Spinal cord (tissue), 9 donors: ENCODE measurements at regions not wholly inside any gene's neighbourhood (a gene's known extent, or its start where the extent isn't known, plus 50 kb on each side); places are given as distances from the start of the nearest gene placed in this dataset.
A peak's percentile ranks its signal among the peaks of the same experiment; 100 is the strongest.
"Not testable (repeated sequence)": the region's sequence is repeated elsewhere in the genome, so short reads cannot be mapped to it uniquely, and the experiment has no call there.

Experiments used
- DNase-seq, 6 donors: peaks; one replicate each; pipeline versions ENCODE4 v3.0.0 to v3.0.0-alpha.2; 2013 to 2015; ENCODE audit warnings: low spot score in 6 of 6, low read depth in 4 of 6
- H3K27ac ChIP-seq: one replicate; pipeline ENCODE4 v1.5.1; 2013; ENCODE audit warnings: low read depth, low read length, control low read depth
- H3K27me3 ChIP-seq: one replicate; pipeline ENCODE4 v1.6.1; 2013; ENCODE audit warnings: low read length; ENCODE audit not compliant: control insufficient read depth, insufficient read depth
- H3K36me3 ChIP-seq: one replicate; pipeline ENCODE4 v1.6.1; 2013; ENCODE audit warnings: low read length; ENCODE audit not compliant: control insufficient read depth, insufficient read depth
- H3K4me1 ChIP-seq: one replicate; pipeline ENCODE4 v1.6.1; 2013; ENCODE audit warnings: low read length; ENCODE audit not compliant: control insufficient read depth, insufficient read depth
- H3K4me3 ChIP-seq: one replicate; pipeline ENCODE4 v1.5.1; 2013; ENCODE audit warnings: low read depth, low read length, control low read depth
- H3K9me3 ChIP-seq: one replicate; pipeline ENCODE4 v1.6.1; 2013; ENCODE audit warnings: low read length; ENCODE audit not compliant: control insufficient read depth, insufficient read depth
- WGBS: methylation state at CpG from one replicate; pipeline ENCODE4 v1.1.5; 2013; ENCODE audit warnings: missing lambda C conversion rate; ENCODE audit not compliant: insufficient coverage; 5-methylcytosine and 5-hydroxymethylcytosine counted together
- donor health status: healthy.

DNA sequence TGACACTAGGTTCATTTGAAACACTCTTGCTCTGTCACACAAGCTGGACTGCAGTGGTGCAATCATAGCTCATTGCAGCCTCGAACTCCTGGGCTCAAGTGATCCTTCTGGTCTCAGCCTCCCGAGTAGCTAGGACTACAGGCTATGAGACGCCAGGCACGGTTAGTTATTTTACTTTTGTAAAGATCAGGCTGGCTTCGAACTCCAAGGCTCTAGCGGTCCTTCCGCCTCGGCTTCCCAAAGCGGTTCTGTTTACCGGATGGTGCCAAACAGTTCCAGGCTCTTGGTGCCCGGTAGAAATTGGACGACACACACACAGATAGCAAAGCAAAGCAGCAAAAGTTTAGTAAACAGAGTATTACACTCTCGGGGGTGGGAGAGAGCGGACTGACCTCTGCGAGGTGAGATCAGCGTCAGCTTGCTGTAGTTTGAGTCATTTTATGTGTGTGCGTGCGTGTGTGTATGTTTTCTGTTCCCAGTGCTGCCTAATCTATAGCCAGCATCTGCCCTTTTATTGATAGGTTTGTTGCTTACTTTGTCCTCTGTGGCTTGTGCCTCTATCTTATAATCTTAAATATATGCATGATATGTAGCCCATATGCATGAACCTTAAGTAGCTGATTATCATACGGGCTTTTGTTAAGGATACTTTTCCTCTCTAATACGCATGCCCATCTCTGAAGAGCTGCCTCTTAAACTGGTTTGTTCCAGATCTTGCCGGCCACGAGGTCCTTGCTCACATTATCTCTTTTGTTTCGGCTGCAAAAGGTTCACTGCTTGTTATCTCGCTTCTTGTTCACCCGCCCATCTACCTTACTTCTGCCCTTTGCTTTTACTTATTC is 75.2 kb downstream of the OR2B2 start:
- DNase-seq: peak in 3 of 6 donors; percentile 76 to 96 (median 94)
- Histone ChIP-seq H3K36me3 (peaks cover 2% of the 10 kb centered on the region), H3K4me3 (peak overlapping the region; percentile 86), H3K27me3 (no peaks in the 10 kb centered on the region), H3K4me1 (peaks cover 8% of the 10 kb centered on the region), H3K9me3 (no peaks in the 10 kb centered on the region), H3K27ac (peak overlapping the region; percentile 99)
- 0% methylated on average over 24 of the region's 25 CpGs for WGBS

GRCh38 chr6:27836141-27836782 is 75.9 kb downstream of the OR2B2 start:
- Histone ChIP-seq H3K36me3 (peaks cover 2% of the 10 kb centered on the region), H3K27me3 (no peaks in the 10 kb centered on the region), H3K4me1 (peaks cover 8% of the 10 kb centered on the region), H3K9me3 (no peaks in the 10 kb centered on the region), H3K4me3 (peak overlapping the region; percentile 86), H3K27ac (peak overlapping the region; percentile 99)
- WGBS: 28% methylated on average over 2 of the region's 3 CpGs
- peak in 1 of 6 donors; percentile 10 for DNase-seq

DNA sequence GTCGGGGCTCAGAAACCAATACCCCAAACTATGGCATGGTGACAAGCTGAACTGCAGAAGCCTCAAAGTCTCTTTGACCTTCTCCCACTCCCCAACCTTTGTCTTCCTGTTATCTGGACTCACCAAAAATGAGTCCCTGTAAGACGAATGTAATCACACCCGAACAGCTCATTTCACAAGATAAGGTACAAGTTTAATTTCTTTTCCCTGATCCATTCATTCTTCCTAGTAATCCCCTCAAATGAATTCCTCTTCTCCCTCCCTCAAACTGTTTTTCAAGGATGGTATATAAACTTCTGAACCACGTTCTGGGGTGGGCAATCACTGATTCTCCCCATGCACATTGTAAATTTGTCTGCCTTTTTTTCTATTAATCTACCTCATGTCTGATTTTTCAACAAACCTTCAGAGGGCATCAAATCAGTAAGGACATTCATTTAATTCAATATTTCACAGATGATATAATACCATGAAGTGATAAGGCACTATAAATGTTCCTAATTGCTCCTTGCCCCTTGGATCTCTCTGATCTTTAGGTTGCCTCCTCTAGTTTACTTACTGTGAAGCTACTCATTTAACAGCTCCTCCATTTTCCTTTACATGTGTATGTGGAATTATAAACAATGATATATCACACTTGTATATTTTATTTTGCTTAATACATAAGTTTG is 77.2 kb downstream of the OR2B2 start:
- Histone ChIP-seq H3K4me1 (peaks cover 12% of the 10 kb centered on the region), H3K27me3 (no peaks in the 10 kb centered on the region), H3K4me3 (no peak overlapping the region), H3K27ac (no peak overlapping the region), H3K9me3 (no peaks in the 10 kb centered on the region), H3K36me3 (peaks cover 2% of the 10 kb centered on the region)
- DNase-seq: no peak
- 80% methylated on average over 1 of the region's 4 CpGs for WGBS

- Histone ChIP-seq H3K4me3 (no peak overlapping the region), H3K4me1 (peaks cover 12% of the 10 kb centered on the region), H3K36me3 (peaks cover 2% of the 10 kb centered on the region), H3K9me3 (no peaks in the 10 kb centered on the region), H3K27me3 (no peaks in the 10 kb centered on the region), H3K27ac (no peak overlapping the region)
- DNase-seq: no peak
- WGBS: no CpG with 5 or more reads among the region's 1 CpG
These were observed 77.8 kb downstream of the OR2B2 start for GRCh38 chr6:27834384-27834783.

DNA sequence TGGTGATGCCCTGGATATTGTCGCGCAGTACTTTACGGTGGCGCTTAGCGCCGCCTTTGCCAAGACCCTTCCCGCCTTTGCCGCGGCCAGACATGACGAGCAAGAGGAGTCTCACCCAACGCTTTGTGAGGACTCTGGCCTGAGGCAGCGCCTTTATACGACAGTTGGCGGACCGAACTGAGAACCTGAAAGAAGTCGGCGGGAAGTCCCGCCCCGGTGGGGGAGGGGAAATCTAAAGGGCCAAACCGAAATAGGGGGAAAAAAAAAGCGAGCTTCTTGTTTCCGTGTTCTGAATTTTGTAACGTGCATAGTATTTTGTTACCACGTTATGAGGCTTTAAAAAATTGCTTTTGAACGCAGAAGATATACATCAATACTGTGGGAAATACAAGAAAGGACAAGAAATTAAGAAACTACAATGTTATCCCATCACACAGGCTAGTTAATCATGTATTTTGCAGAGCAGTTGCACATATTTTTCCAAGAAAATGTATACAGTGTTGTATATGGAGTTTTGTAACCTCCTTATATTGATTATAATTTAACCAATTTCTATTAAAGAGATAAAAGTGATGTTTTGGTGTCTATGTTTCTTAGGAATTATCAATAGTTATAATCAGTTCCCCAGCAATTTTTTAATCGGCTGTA is 80.6 kb downstream of the OR2B2 start:
- H3K4me3 ChIP-seq: peak overlapping the region; percentile 32
- peak overlapping the region; percentile 50 for H3K27ac ChIP-seq
- H3K9me3 ChIP-seq, H3K36me3 ChIP-seq, H3K27me3 ChIP-seq, H3K4me1 ChIP-seq: not testable (repeated sequence)
- WGBS: 0% methylated on average over 9 of the region's 26 CpGs
- peak in 2 of 6 donors; percentile 80 to 81 for DNase-seq

- H3K36me3 ChIP-seq, H3K4me1 ChIP-seq, H3K9me3 ChIP-seq, H3K27me3 ChIP-seq: not testable (repeated sequence)
- peak in 2 of 6 donors; percentile 74 to 79 for DNase-seq
- peak overlapping the region; percentile 66 for H3K4me3 ChIP-seq
- H3K27ac ChIP-seq: peak overlapping the region; percentile 89
- 4% methylated on average over 19 of the region's 52 CpGs for WGBS
These were observed 81.4 kb downstream of the OR2B2 start for GRCh38 chr6:27830600-27831433.

- Histone ChIP-seq H3K27ac (peak overlapping the region; percentile 89), H3K9me3 (no peaks in the 10 kb centered on the region), H3K27me3 (no peaks in the 10 kb centered on the region), H3K4me3 (peak overlapping the region; percentile 66), H3K4me1 (peaks cover 5% of the 10 kb centered on the region), H3K36me3 (peaks cover 2% of the 10 kb centered on the region)
- no peak for DNase-seq
- 13% methylated on average over 1 of the region's 5 CpGs for WGBS
These were observed 82.0 kb downstream of the OR2B2 start for GRCh38 chr6:27830212-27830599.

GRCh38 chr6:27829453-27830211 is 82.6 kb downstream of the OR2B2 start:
- peaks cover 5% of the 10 kb centered on the region for H3K4me1 ChIP-seq
- H3K4me3 ChIP-seq: peak overlapping the region; percentile 66
- no peaks in the 10 kb centered on the region for H3K27me3 ChIP-seq
- H3K27ac ChIP-seq: peak overlapping the region; percentile 89
- H3K9me3 ChIP-seq: no peaks in the 10 kb centered on the region
- 91% methylated on average over 6 of the region's 9 CpGs for WGBS
- H3K36me3 ChIP-seq: peaks cover 2% of the 10 kb centered on the region
- no peak for DNase-seq
